GM12878 (cell line): ENCODE measurements at regions not wholly inside any gene's neighbourhood (a gene's known extent, or its start where the extent isn't known, plus 50 kb on each side); places are given as distances from the start of the nearest gene placed in this dataset.

Experiments
- CREB1 ChIP-seq: IDR thresholded peaks from 2 replicates; pipeline ENCODE4 v1.6.1; 2012; ENCODE audit warnings: low read depth, mild to moderate bottlenecking, inconsistent platforms
- CREM ChIP-seq: IDR thresholded peaks from 2 replicates; pipeline ENCODE4 v1.6.1; 2014; ENCODE audit warnings: antibody characterized with exemption, low read depth
- DPF2 ChIP-seq: fragments of 450-650 bp; IDR thresholded peaks from 2 replicates; pipeline ENCODE4 v1.6.1; 2017; ENCODE audit warnings: mild to moderate bottlenecking
- FOS ChIP-seq: IDR thresholded peaks from 3 replicates; pipeline ENCODE4 v1.6.1; 2011; ENCODE audit warnings: borderline replicate concordance; ENCODE audit not compliant: insufficient read length; ENCODE audit errors: extremely low read depth
- FOXM1 ChIP-seq: IDR thresholded peaks from 2 replicates; pipeline ENCODE4 v1.6.1; 2012; ENCODE audit warnings: low read depth, mild to moderate bottlenecking, inconsistent platforms, low read length, moderate library complexity
- RBBP5 ChIP-seq: fragments of 200-600 bp; sonication (generic); conservative IDR thresholded peaks from 2 replicates; pipeline ENCODE4 v1.6.1; 2016
- REST ChIP-seq: IDR thresholded peaks from 2 replicates; pipeline ENCODE4 v1.6.1; 2012; ENCODE audit warnings: mild to moderate bottlenecking, low read depth, low read length
- ZNF207 ChIP-seq: fragments of 450-650 bp; IDR thresholded peaks from 2 replicates; pipeline ENCODE4 v1.6.1; 2014; ENCODE audit warnings: antibody characterized with exemption, mild to moderate bottlenecking, borderline replicate concordance
- ZSCAN29 ChIP-seq: fragments of 450-650 bp; IDR thresholded peaks from 2 replicates; pipeline ENCODE4 v1.6.1; 2017; ENCODE audit warnings: mild to moderate bottlenecking, moderate library complexity
- TF ChIP-seq, protein P1 (sequence below): fragments of 450-650 bp; IDR thresholded peaks from 2 replicates; pipeline ENCODE4 v1.6.1; 2017; ENCODE audit warnings: mild to moderate bottlenecking, low read depth, inconsistent platforms; ENCODE audit not compliant: poor library complexity, severe bottlenecking
- TF ChIP-seq, protein P2 (sequence below): fragments of 450-650 bp; IDR thresholded peaks from 2 replicates; pipeline ENCODE4 v1.6.1; 2016; ENCODE audit warnings: mild to moderate bottlenecking
- TF ChIP-seq, protein P3 (sequence below): fragments of 450-650 bp; conservative IDR thresholded peaks from 2 replicates; pipeline ENCODE4 v1.6.1; 2017; ENCODE audit warnings: mild to moderate bottlenecking, moderate library complexity
- TF ChIP-seq, protein P4 (sequence below): IDR thresholded peaks from 2 replicates; pipeline ENCODE4 v1.6.1; 2011; ENCODE audit warnings: borderline replicate concordance, low read depth, mild to moderate bottlenecking, moderate library complexity, low read length; ENCODE audit not compliant: insufficient read depth, poor library complexity, severe bottlenecking
- TF ChIP-seq, protein P5 (sequence below): fragments of 150-350 bp; IDR thresholded peaks from 2 replicates; pipeline ENCODE4 v1.6.1; 2014; ENCODE audit warnings: mild to moderate bottlenecking, low read depth, low read length

- TF ChIP-seq REST (no peak), ZNF207 (no peak), DPF2 (no peak), CREM (no peak), RBBP5 (no peak), CREB1 (no peak), ZSCAN29 (no peak), FOS (no peak), FOXM1 (no peak)
- TF ChIP-seq, protein P1, sequence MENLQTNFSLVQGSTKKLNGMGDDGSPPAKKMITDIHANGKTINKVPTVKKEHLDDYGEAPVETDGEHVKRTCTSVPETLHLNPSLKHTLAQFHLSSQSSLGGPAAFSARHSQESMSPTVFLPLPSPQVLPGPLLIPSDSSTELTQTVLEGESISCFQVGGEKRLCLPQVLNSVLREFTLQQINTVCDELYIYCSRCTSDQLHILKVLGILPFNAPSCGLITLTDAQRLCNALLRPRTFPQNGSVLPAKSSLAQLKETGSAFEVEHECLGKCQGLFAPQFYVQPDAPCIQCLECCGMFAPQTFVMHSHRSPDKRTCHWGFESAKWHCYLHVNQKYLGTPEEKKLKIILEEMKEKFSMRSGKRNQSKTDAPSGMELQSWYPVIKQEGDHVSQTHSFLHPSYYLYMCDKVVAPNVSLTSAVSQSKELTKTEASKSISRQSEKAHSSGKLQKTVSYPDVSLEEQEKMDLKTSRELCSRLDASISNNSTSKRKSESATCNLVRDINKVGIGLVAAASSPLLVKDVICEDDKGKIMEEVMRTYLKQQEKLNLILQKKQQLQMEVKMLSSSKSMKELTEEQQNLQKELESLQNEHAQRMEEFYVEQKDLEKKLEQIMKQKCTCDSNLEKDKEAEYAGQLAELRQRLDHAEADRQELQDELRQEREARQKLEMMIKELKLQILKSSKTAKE, result no peak
- TF ChIP-seq, protein P2, sequence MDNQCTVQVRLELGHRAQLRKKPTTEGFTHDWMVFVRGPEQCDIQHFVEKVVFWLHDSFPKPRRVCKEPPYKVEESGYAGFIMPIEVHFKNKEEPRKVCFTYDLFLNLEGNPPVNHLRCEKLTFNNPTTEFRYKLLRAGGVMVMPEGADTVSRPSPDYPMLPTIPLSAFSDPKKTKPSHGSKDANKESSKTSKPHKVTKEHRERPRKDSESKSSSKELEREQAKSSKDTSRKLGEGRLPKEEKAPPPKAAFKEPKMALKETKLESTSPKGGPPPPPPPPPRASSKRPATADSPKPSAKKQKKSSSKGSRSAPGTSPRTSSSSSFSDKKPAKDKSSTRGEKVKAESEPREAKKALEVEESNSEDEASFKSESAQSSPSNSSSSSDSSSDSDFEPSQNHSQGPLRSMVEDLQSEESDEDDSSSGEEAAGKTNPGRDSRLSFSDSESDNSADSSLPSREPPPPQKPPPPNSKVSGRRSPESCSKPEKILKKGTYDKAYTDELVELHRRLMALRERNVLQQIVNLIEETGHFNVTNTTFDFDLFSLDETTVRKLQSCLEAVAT, result no peak
- TF ChIP-seq, protein P3, sequence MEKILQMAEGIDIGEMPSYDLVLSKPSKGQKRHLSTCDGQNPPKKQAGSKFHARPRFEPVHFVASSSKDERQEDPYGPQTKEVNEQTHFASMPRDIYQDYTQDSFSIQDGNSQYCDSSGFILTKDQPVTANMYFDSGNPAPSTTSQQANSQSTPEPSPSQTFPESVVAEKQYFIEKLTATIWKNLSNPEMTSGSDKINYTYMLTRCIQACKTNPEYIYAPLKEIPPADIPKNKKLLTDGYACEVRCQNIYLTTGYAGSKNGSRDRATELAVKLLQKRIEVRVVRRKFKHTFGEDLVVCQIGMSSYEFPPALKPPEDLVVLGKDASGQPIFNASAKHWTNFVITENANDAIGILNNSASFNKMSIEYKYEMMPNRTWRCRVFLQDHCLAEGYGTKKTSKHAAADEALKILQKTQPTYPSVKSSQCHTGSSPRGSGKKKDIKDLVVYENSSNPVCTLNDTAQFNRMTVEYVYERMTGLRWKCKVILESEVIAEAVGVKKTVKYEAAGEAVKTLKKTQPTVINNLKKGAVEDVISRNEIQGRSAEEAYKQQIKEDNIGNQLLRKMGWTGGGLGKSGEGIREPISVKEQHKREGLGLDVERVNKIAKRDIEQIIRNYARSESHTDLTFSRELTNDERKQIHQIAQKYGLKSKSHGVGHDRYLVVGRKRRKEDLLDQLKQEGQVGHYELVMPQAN, result no peak
- TF ChIP-seq, protein P4, sequence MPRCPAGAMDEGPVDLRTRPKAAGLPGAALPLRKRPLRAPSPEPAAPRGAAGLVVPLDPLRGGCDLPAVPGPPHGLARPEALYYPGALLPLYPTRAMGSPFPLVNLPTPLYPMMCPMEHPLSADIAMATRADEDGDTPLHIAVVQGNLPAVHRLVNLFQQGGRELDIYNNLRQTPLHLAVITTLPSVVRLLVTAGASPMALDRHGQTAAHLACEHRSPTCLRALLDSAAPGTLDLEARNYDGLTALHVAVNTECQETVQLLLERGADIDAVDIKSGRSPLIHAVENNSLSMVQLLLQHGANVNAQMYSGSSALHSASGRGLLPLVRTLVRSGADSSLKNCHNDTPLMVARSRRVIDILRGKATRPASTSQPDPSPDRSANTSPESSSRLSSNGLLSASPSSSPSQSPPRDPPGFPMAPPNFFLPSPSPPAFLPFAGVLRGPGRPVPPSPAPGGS, result no peak
- TF ChIP-seq, protein P5, sequence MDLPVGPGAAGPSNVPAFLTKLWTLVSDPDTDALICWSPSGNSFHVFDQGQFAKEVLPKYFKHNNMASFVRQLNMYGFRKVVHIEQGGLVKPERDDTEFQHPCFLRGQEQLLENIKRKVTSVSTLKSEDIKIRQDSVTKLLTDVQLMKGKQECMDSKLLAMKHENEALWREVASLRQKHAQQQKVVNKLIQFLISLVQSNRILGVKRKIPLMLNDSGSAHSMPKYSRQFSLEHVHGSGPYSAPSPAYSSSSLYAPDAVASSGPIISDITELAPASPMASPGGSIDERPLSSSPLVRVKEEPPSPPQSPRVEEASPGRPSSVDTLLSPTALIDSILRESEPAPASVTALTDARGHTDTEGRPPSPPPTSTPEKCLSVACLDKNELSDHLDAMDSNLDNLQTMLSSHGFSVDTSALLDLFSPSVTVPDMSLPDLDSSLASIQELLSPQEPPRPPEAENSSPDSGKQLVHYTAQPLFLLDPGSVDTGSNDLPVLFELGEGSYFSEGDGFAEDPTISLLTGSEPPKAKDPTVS, result no peak
- TF ChIP-seq, all 136 proteins: peak for 0
Observed at GRCh38 chr1:222417264-222417663, 130.6 kb downstream of the HHIPL2 start (continued).
